Panc1 (cell line): ENCODE measurements at regions not wholly inside any gene's neighbourhood (a gene's known extent, or its start where the extent isn't known, plus 50 kb on each side); places are given as distances from the start of the nearest gene placed in this dataset.

Experiments
- POLR2AphosphoS5 ChIP-seq: IDR thresholded peaks from 2 replicates; pipeline ENCODE4 v1.6.1; 2012; ENCODE audit warnings: mild to moderate bottlenecking, low read depth, low read length, moderate library complexity
- SIN3A ChIP-seq: IDR thresholded peaks from 2 replicates; pipeline ENCODE4 v1.6.1; 2012; ENCODE audit warnings: low read depth, mild to moderate bottlenecking, low read length, moderate library complexity, borderline replicate concordance; ENCODE audit not compliant: insufficient read depth
- TCF7L2 ChIP-seq: IDR thresholded peaks from 2 replicates; pipeline ENCODE4 v1.6.1; 2011; ENCODE audit warnings: mild to moderate bottlenecking, low read depth, low read length, inconsistent platforms
- TF ChIP-seq, protein P1 (sequence below): fragments of 450-650 bp; IDR thresholded peaks from 2 replicates; pipeline ENCODE4 v1.5.1; 2017; ENCODE audit warnings: mild to moderate bottlenecking
- TF ChIP-seq, protein P2 (sequence below), 2 experiments: IDR thresholded peaks; 2 replicates each; pipeline ENCODE4 v1.6.1; 2011 to 2012; ENCODE audit warnings: low read depth in 2 of 2, control low read depth in 1 of 2, low read length in 1 of 2, mild to moderate bottlenecking in 1 of 2, moderate library complexity in 1 of 2; ENCODE audit not compliant: insufficient read depth in 1 of 2

DNA sequence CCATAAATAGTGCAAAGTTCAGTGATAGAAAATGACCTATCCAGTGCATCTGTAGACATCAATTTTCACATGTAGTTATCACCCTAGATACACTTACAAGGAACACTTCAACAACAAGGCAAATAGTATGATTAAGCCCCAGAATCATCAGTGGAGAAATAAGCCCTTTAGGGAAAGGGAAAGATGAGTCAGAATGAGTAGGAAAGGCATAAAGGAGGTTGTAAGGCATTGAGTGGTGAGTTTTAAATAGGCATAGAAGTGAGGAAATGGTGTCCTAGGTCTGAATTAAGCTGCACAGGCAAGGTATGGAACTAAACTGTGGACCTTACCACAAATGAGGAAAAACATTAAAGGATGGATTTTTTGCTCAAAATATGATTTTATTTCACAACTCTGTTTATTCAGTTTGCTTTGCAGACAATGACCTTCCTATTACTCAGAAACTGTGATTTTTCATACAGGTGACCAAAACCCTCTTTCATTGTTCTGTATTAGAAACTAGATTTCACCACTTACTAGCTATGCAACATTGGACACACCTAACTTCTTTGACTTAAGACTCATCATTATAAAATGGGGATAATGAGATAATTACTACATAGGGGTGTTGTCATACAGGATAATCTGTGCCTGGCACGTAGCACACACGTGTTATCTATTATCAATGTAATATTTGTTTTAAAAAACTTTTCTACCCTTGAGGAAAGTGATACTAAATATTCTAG is 57.0 kb upstream of the MAP9 start:
- TF ChIP-seq, protein P1, sequence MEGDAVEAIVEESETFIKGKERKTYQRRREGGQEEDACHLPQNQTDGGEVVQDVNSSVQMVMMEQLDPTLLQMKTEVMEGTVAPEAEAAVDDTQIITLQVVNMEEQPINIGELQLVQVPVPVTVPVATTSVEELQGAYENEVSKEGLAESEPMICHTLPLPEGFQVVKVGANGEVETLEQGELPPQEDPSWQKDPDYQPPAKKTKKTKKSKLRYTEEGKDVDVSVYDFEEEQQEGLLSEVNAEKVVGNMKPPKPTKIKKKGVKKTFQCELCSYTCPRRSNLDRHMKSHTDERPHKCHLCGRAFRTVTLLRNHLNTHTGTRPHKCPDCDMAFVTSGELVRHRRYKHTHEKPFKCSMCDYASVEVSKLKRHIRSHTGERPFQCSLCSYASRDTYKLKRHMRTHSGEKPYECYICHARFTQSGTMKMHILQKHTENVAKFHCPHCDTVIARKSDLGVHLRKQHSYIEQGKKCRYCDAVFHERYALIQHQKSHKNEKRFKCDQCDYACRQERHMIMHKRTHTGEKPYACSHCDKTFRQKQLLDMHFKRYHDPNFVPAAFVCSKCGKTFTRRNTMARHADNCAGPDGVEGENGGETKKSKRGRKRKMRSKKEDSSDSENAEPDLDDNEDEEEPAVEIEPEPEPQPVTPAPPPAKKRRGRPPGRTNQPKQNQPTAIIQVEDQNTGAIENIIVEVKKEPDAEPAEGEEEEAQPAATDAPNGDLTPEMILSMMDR, result no peak
- TF ChIP-seq TCF7L2 (no peak), POLR2AphosphoS5 (no peak), SIN3A (no peak)
- TF ChIP-seq, protein P2, sequence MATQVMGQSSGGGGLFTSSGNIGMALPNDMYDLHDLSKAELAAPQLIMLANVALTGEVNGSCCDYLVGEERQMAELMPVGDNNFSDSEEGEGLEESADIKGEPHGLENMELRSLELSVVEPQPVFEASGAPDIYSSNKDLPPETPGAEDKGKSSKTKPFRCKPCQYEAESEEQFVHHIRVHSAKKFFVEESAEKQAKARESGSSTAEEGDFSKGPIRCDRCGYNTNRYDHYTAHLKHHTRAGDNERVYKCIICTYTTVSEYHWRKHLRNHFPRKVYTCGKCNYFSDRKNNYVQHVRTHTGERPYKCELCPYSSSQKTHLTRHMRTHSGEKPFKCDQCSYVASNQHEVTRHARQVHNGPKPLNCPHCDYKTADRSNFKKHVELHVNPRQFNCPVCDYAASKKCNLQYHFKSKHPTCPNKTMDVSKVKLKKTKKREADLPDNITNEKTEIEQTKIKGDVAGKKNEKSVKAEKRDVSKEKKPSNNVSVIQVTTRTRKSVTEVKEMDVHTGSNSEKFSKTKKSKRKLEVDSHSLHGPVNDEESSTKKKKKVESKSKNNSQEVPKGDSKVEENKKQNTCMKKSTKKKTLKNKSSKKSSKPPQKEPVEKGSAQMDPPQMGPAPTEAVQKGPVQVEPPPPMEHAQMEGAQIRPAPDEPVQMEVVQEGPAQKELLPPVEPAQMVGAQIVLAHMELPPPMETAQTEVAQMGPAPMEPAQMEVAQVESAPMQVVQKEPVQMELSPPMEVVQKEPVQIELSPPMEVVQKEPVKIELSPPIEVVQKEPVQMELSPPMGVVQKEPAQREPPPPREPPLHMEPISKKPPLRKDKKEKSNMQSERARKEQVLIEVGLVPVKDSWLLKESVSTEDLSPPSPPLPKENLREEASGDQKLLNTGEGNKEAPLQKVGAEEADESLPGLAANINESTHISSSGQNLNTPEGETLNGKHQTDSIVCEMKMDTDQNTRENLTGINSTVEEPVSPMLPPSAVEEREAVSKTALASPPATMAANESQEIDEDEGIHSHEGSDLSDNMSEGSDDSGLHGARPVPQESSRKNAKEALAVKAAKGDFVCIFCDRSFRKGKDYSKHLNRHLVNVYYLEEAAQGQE (IDR thresholded peaks at IDR 0.05; ENCODE audit: insufficient read depth in 1 of 2, low read depth in 2 of 2, low read length in 1 of 2), result no peak
